Activated T-helper 17 cell treated with anti-CD3 and anti-CD28 coated beads, Interleukin-2, amount 50 U/mL, for 72 hours (primary cell): ENCODE measurements at regions not wholly inside any gene's neighbourhood (a gene's known extent, or its start where the extent isn't known, plus 50 kb on each side); places are given as distances from the start of the nearest gene placed in this dataset.

ENCODE experiments used
- ATAC-seq: fragments of 150-1000 bp; cut with Tn5 transposase; replicated peaks from 2 replicates; pipeline ENCODE4 v1.10.0; 2021; ENCODE audit warnings: mild to moderate bottlenecking, moderate library complexity
- H3K27ac Mint-ChIP-seq: one replicate; pipeline ENCODE4 v1.8.0; 2022; ENCODE audit warnings: mixed read lengths
- H3K27me3 Mint-ChIP-seq: one replicate; pipeline ENCODE4 v1.8.0; 2022; ENCODE audit warnings: mixed read lengths
- H3K36me3 Mint-ChIP-seq: one replicate; pipeline ENCODE4 v1.8.0; 2022; ENCODE audit warnings: low read depth, mild to moderate bottlenecking, mixed read lengths
- H3K4me1 Mint-ChIP-seq: one replicate; pipeline ENCODE4 v1.8.0; 2022; ENCODE audit warnings: mixed read lengths
- H3K4me3 Mint-ChIP-seq: one replicate; pipeline ENCODE4 v1.8.0; 2022; ENCODE audit warnings: mild to moderate bottlenecking, mixed read lengths
- H3K9me3 Mint-ChIP-seq: one replicate; pipeline ENCODE4 v1.8.0; 2022; ENCODE audit warnings: mixed read lengths

GRCh38 chr11:70623906-70624597 lies 225.7 kb downstream of the CTTN start:
- ATAC-seq: no peak
- Mint-ChIP-seq H3K27me3 (peaks cover 3% of the 10 kb centered on the region), H3K9me3 (no peaks in the 10 kb centered on the region), H3K27ac (no peak overlapping the region), H3K4me1 (no peaks in the 10 kb centered on the region), H3K4me3 (no peak overlapping the region), H3K36me3 (no peaks in the 10 kb centered on the region)

GRCh38 chr11:70624598-70624993 lies 226.3 kb downstream of the CTTN start:
- ATAC-seq: no peak
- Mint-ChIP-seq H3K27me3 (peaks cover 3% of the 10 kb centered on the region), H3K36me3 (no peaks in the 10 kb centered on the region), H3K4me1 (no peaks in the 10 kb centered on the region), H3K4me3 (no peak overlapping the region), H3K27ac (no peak overlapping the region), H3K9me3 (no peaks in the 10 kb centered on the region)

GRCh38 chr11:70625051-70625450 lies 226.7 kb downstream of the CTTN start:
- Mint-ChIP-seq H3K27ac (no peak overlapping the region), H3K27me3 (peaks cover 3% of the 10 kb centered on the region), H3K4me3 (no peak overlapping the region), H3K36me3 (no peaks in the 10 kb centered on the region), H3K9me3 (no peaks in the 10 kb centered on the region), H3K4me1 (no peaks in the 10 kb centered on the region)
- ATAC-seq: no peak

GRCh38 chr11:70625582-70626518 lies 227.5 kb downstream of the CTTN start:
- no peaks in the 10 kb centered on the region for H3K36me3 Mint-ChIP-seq
- H3K27me3 Mint-ChIP-seq: peaks cover 3% of the 10 kb centered on the region
- H3K9me3 Mint-ChIP-seq: no peaks in the 10 kb centered on the region
- H3K4me3 Mint-ChIP-seq: no peak overlapping the region
- no peaks in the 10 kb centered on the region for H3K4me1 Mint-ChIP-seq
- H3K27ac Mint-ChIP-seq: no peak overlapping the region
- no peak for ATAC-seq

GRCh38 chr11:70627219-70627618 lies 228.9 kb downstream of the CTTN start:
- Mint-ChIP-seq H3K36me3 (no peaks in the 10 kb centered on the region), H3K4me1 (no peaks in the 10 kb centered on the region), H3K27ac (no peak overlapping the region), H3K9me3 (no peaks in the 10 kb centered on the region), H3K27me3 (peaks cover 3% of the 10 kb centered on the region), H3K4me3 (no peak overlapping the region)
- no peak for ATAC-seq

GRCh38 chr11:70628176-70628854 lies 230.0 kb downstream of the CTTN start:
- Mint-ChIP-seq H3K9me3 (no peaks in the 10 kb centered on the region), H3K36me3 (no peaks in the 10 kb centered on the region), H3K4me1 (no peaks in the 10 kb centered on the region), H3K27ac (no peak overlapping the region), H3K27me3 (peaks cover 3% of the 10 kb centered on the region), H3K4me3 (no peak overlapping the region)
- no peak for ATAC-seq

- Mint-ChIP-seq H3K27me3 (peaks cover 3% of the 10 kb centered on the region), H3K36me3 (no peaks in the 10 kb centered on the region), H3K9me3 (no peaks in the 10 kb centered on the region), H3K27ac (no peak overlapping the region), H3K4me3 (no peak overlapping the region), H3K4me1 (no peaks in the 10 kb centered on the region)
- no peak for ATAC-seq
Measured at GRCh38 chr11:70628855-70629844, 230.8 kb downstream of the CTTN start.

GRCh38 chr11:70630068-70630467 lies 231.7 kb downstream of the CTTN start:
- peaks cover 3% of the 10 kb centered on the region for H3K27me3 Mint-ChIP-seq
- no peak for ATAC-seq
- no peaks in the 10 kb centered on the region for H3K4me1 Mint-ChIP-seq
- H3K36me3 Mint-ChIP-seq: no peaks in the 10 kb centered on the region
- H3K9me3 Mint-ChIP-seq: no peaks in the 10 kb centered on the region
- no peak overlapping the region for H3K27ac Mint-ChIP-seq
- no peak overlapping the region for H3K4me3 Mint-ChIP-seq

GRCh38 chr11:70630816-70631623 lies 232.7 kb downstream of the CTTN start:
- H3K27ac Mint-ChIP-seq: no peak overlapping the region
- H3K27me3 Mint-ChIP-seq: peaks cover 3% of the 10 kb centered on the region
- no peaks in the 10 kb centered on the region for H3K4me1 Mint-ChIP-seq
- ATAC-seq: no peak
- H3K9me3 Mint-ChIP-seq: no peaks in the 10 kb centered on the region
- no peak overlapping the region for H3K4me3 Mint-ChIP-seq
- H3K36me3 Mint-ChIP-seq: no peaks in the 10 kb centered on the region

- Mint-ChIP-seq H3K9me3 (no peaks in the 10 kb centered on the region), H3K4me3 (no peak overlapping the region), H3K27me3 (peaks cover 3% of the 10 kb centered on the region), H3K4me1 (no peaks in the 10 kb centered on the region), H3K27ac (no peak overlapping the region), H3K36me3 (no peaks in the 10 kb centered on the region)
- ATAC-seq: no peak
Measured at GRCh38 chr11:70631624-70632047, 233.3 kb downstream of the CTTN start.

- no peaks in the 10 kb centered on the region for H3K9me3 Mint-ChIP-seq
- no peak for ATAC-seq
- H3K36me3 Mint-ChIP-seq: no peaks in the 10 kb centered on the region
- no peak overlapping the region for H3K4me3 Mint-ChIP-seq
- H3K4me1 Mint-ChIP-seq: no peaks in the 10 kb centered on the region
- H3K27me3 Mint-ChIP-seq: peaks cover 2% of the 10 kb centered on the region
- H3K27ac Mint-ChIP-seq: no peak overlapping the region
Measured at GRCh38 chr11:70633610-70634009, 235.3 kb downstream of the CTTN start.

- H3K4me3 Mint-ChIP-seq: no peak overlapping the region
- ATAC-seq: no peak
- H3K4me1 Mint-ChIP-seq: no peaks in the 10 kb centered on the region
- no peaks in the 10 kb centered on the region for H3K36me3 Mint-ChIP-seq
- no peaks in the 10 kb centered on the region for H3K27me3 Mint-ChIP-seq
- H3K27ac Mint-ChIP-seq: no peak overlapping the region
- no peaks in the 10 kb centered on the region for H3K9me3 Mint-ChIP-seq
Measured at GRCh38 chr11:70636659-70637058, 238.3 kb downstream of the CTTN start.

GRCh38 chr11:70637186-70637800 lies 239.0 kb downstream of the CTTN start:
- H3K36me3 Mint-ChIP-seq: no peaks in the 10 kb centered on the region
- no peak overlapping the region for H3K4me3 Mint-ChIP-seq
- no peak overlapping the region for H3K27ac Mint-ChIP-seq
- H3K4me1 Mint-ChIP-seq: no peaks in the 10 kb centered on the region
- no peaks in the 10 kb centered on the region for H3K9me3 Mint-ChIP-seq
- no peak for ATAC-seq
- no peaks in the 10 kb centered on the region for H3K27me3 Mint-ChIP-seq
